HEK293 (cell line): ENCODE measurements at regions not wholly inside any gene's neighbourhood (a gene's known extent, or its start where the extent isn't known, plus 50 kb on each side); places are given as distances from the start of the nearest gene placed in this dataset.

Experiments
- KLF16 ChIP-seq: fragments of 450-650 bp; formaldehyde crosslinking; IDR thresholded peaks from 2 replicates; pipeline ENCODE4 v1.5.1; 2017; ENCODE audit warnings: missing biosample characterization, missing genetic modification characterization
- TCF7L2 ChIP-seq: IDR thresholded peaks from 2 replicates; pipeline ENCODE4 v1.6.1; 2011; ENCODE audit warnings: low read depth, mild to moderate bottlenecking, inconsistent platforms, low read length, moderate library complexity, borderline replicate concordance
- YY1 ChIP-seq: fragments of 450-650 bp; formaldehyde crosslinking; IDR thresholded peaks from 2 replicates; pipeline ENCODE4 v1.5.1; 2018; ENCODE audit warnings: missing biosample characterization, missing genetic modification characterization
- ZNF121 ChIP-seq: fragments of 450-650 bp; formaldehyde crosslinking; IDR thresholded peaks from 2 replicates; pipeline ENCODE4 v1.5.1; 2016; ENCODE audit warnings: missing biosample characterization, missing genetic modification characterization
- ZNF221 ChIP-seq: fragments of 450-650 bp; formaldehyde crosslinking; IDR thresholded peaks from 2 replicates; pipeline ENCODE4 v1.5.1; 2017; ENCODE audit warnings: missing biosample characterization, missing genetic modification characterization, borderline replicate concordance
- ZNF544 ChIP-seq: fragments of 450-650 bp; formaldehyde crosslinking; IDR thresholded peaks from 2 replicates; pipeline ENCODE4 v1.5.0; 2017; ENCODE audit warnings: missing biosample characterization, missing genetic modification characterization
- TF ChIP-seq, protein P1 (sequence below): fragments of 450-650 bp; formaldehyde crosslinking; IDR thresholded peaks from 2 replicates; pipeline ENCODE4 v1.5.1; 2016; ENCODE audit warnings: missing biosample characterization, missing genetic modification characterization
- TF ChIP-seq, protein P2 (sequence below): fragments of 450-650 bp; formaldehyde crosslinking; IDR thresholded peaks from 2 replicates; pipeline ENCODE4 v1.5.1; 2016; ENCODE audit warnings: missing biosample characterization, missing genetic modification characterization
- TF ChIP-seq, protein P3 (sequence below): fragments of 450-650 bp; formaldehyde crosslinking; IDR thresholded peaks from 2 replicates; pipeline ENCODE4 v1.5.1; 2016; ENCODE audit warnings: missing biosample characterization, missing genetic modification characterization, borderline replicate concordance

DNA sequence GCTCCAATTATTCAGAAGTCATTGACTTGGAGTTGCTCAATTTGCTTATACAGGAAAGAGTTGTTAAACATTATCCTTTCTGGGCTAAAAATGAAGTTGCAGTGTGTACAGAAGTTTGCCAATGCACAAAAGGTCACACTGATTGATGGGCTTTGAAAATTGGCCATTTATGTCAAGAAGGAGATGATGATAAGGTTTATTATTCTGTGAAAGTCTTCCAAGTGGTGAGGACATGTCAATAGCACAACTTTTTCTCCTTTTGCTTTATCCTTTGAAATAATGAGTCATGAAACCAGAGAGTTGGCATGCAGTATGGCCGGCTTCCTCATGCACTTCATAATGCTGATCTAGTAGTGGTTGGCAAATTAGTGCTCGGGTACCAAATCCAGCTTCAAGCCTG is 848.5 kb upstream of the WWC1 start:
- TF ChIP-seq, protein P1, sequence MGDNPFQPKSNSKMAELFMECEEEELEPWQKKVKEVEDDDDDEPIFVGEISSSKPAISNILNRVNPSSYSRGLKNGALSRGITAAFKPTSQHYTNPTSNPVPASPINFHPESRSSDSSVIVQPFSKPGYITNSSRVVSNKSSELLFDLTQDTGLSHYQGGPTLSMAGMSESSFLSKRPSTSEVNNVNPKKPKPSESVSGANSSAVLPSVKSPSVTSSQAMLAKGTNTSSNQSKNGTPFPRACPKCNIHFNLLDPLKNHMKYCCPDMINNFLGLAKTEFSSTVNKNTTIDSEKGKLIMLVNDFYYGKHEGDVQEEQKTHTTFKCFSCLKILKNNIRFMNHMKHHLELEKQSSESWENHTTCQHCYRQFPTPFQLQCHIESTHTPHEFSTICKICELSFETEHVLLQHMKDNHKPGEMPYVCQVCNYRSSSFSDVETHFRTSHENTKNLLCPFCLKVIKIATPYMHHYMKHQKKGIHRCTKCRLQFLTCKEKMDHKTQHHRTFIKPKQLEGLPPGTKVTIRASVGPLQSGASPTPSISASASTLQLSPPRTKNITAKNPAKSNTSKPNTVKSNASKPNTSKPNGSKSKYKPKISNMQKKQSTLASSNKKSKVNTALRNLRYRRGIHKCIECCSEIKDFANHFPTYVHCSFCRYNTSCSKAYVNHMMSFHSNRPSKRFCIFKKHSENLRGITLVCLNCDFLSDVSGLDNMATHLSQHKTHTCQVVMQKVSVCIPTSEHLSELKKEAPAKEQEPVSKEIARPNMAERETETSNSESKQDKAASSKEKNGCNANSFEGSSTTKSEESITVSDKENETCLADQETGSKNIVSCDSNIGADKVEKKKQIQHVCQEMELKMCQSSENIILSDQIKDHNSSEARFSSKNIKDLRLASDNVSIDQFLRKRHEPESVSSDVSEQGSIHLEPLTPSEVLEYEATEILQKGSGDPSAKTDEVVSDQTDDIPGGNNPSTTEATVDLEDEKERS (tag by site-specific recombination) = no peak
- TF ChIP-seq KLF16 (no peak), ZNF221 (no peak), TCF7L2 (no peak), YY1 (tag by site-specific recombination) (no peak), ZNF544 (tag by site-specific recombination) (no peak), ZNF121 (no peak)
- TF ChIP-seq, protein P2, sequence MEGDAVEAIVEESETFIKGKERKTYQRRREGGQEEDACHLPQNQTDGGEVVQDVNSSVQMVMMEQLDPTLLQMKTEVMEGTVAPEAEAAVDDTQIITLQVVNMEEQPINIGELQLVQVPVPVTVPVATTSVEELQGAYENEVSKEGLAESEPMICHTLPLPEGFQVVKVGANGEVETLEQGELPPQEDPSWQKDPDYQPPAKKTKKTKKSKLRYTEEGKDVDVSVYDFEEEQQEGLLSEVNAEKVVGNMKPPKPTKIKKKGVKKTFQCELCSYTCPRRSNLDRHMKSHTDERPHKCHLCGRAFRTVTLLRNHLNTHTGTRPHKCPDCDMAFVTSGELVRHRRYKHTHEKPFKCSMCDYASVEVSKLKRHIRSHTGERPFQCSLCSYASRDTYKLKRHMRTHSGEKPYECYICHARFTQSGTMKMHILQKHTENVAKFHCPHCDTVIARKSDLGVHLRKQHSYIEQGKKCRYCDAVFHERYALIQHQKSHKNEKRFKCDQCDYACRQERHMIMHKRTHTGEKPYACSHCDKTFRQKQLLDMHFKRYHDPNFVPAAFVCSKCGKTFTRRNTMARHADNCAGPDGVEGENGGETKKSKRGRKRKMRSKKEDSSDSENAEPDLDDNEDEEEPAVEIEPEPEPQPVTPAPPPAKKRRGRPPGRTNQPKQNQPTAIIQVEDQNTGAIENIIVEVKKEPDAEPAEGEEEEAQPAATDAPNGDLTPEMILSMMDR (tag by site-specific recombination) = no peak
- TF ChIP-seq, protein P3, sequence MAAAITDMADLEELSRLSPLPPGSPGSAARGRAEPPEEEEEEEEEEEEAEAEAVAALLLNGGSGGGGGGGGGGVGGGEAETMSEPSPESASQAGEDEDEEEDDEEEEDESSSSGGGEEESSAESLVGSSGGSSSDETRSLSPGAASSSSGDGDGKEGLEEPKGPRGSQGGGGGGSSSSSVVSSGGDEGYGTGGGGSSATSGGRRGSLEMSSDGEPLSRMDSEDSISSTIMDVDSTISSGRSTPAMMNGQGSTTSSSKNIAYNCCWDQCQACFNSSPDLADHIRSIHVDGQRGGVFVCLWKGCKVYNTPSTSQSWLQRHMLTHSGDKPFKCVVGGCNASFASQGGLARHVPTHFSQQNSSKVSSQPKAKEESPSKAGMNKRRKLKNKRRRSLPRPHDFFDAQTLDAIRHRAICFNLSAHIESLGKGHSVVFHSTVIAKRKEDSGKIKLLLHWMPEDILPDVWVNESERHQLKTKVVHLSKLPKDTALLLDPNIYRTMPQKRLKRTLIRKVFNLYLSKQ (tag by site-specific recombination) = no peak
